BE2C (cell line): ENCODE measurements at regions not wholly inside any gene's neighbourhood (a gene's known extent, or its start where the extent isn't known, plus 50 kb on each side); places are given as distances from the start of the nearest gene placed in this dataset.

ENCODE experiments used
- DNase-seq: peaks from one replicate; pipeline ENCODE4 v3.0.0-alpha.2; 2020
- H3K27me3 ChIP-seq: fragments of 250-450 bp; sonication (Bioruptor Pico); 2 replicates; pipeline ENCODE4 v1.5.1; 2020; ENCODE audit warnings: mild to moderate bottlenecking
- H3K36me3 ChIP-seq: fragments of 250-450 bp; sonication (Bioruptor Pico); 2 replicates; pipeline ENCODE4 v1.5.1; 2020; ENCODE audit warnings: mild to moderate bottlenecking
- H3K4me1 ChIP-seq: fragments of 250-450 bp; sonication (Bioruptor Pico); 2 replicates; pipeline ENCODE4 v1.5.1; 2020
- H3K4me3 ChIP-seq: 2 replicates; pipeline ENCODE4 v1.5.1; 2011; ENCODE audit warnings: low read depth, low read length
- H3K9me3 ChIP-seq: fragments of 250-450 bp; sonication (Bioruptor Pico); 2 replicates; pipeline ENCODE4 v1.5.1; 2020
- TF ChIP-seq, protein P1 (sequence below): IDR thresholded peaks from 2 replicates; pipeline ENCODE4 v1.5.1; 2012; ENCODE audit warnings: mild to moderate bottlenecking, low read depth, low read length

DNA sequence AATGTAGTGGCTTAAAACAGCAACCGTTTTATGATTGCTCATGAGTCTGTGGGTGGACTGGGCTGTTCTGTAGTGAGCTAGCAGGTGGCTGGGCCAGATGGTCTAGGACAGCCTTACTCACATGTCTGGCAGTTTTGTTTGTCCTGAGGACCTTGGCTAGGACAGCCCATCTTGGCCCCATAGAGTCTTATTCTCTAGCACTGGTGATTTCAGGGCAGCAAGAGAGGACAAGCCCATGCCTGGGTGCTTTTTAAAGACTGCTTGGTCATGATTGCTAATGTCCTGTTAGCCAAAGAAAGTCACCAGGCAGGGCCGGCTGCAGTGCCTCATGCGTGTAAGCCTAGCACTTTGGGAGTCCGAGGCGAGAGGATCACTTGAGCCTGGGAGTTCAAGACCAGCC is 139.8 kb downstream of the KATNIP start:
- Histone ChIP-seq H3K4me1 (no peaks in the 10 kb centered on the region), H3K9me3 (no peaks in the 10 kb centered on the region), H3K4me3 (no peak overlapping the region), H3K27me3 (no peaks in the 10 kb centered on the region), H3K36me3 (no peaks in the 10 kb centered on the region)
- TF ChIP-seq, protein P1, sequence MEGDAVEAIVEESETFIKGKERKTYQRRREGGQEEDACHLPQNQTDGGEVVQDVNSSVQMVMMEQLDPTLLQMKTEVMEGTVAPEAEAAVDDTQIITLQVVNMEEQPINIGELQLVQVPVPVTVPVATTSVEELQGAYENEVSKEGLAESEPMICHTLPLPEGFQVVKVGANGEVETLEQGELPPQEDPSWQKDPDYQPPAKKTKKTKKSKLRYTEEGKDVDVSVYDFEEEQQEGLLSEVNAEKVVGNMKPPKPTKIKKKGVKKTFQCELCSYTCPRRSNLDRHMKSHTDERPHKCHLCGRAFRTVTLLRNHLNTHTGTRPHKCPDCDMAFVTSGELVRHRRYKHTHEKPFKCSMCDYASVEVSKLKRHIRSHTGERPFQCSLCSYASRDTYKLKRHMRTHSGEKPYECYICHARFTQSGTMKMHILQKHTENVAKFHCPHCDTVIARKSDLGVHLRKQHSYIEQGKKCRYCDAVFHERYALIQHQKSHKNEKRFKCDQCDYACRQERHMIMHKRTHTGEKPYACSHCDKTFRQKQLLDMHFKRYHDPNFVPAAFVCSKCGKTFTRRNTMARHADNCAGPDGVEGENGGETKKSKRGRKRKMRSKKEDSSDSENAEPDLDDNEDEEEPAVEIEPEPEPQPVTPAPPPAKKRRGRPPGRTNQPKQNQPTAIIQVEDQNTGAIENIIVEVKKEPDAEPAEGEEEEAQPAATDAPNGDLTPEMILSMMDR = no peak
- no peak for DNase-seq

DNA sequence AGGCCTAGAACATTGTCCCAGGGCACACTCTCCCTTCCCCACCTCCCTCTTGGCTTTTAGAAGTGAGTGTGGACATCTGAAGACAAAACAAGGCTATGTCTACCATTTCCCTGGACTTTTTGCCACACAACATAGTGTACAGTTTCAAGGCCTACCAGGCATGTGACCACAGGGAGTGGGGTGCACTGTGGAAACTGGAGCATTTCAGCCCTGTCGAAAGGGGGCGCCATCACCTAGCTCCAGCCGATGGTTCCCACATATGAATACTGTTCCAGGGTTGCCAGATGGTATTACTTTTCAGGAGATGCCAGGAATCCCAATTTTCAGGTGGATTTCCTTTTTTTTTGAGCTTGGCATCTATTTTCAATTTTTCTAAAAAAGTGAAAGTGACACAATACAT is 140.7 kb downstream of the KATNIP start:
- no peak for DNase-seq
- H3K27me3 ChIP-seq = no peaks in the 10 kb centered on the region
- H3K4me1 ChIP-seq = no peaks in the 10 kb centered on the region
- H3K36me3 ChIP-seq = no peaks in the 10 kb centered on the region
- no peak overlapping the region for H3K4me3 ChIP-seq
- TF ChIP-seq, protein P1 = peak; percentile 32
- no peaks in the 10 kb centered on the region for H3K9me3 ChIP-seq

DNA sequence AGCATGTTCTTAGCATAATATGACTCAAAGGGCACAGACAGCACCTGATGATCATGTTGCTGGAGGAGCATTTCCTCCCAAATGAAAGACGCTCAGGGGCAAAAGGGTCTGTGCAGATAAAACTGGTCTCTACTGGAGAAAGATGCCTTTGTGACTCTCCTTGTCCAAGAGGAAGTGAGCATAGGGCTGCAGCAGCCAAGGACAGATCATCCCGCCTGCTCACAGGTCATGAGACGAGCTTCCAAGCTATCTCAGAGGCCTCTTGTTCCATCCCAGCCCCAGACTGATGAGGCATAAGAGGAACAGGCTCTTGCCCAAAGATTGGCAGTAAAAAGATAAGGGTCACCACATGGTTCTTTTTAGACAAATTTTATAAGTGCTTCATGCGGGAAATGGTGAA is 141.8 kb downstream of the KATNIP start:
- TF ChIP-seq, protein P1 = no peak
- Histone ChIP-seq H3K27me3 (no peaks in the 10 kb centered on the region), H3K4me3 (no peak overlapping the region), H3K36me3 (no peaks in the 10 kb centered on the region), H3K4me1 (no peaks in the 10 kb centered on the region), H3K9me3 (no peaks in the 10 kb centered on the region)
- DNase-seq = no peak

DNA sequence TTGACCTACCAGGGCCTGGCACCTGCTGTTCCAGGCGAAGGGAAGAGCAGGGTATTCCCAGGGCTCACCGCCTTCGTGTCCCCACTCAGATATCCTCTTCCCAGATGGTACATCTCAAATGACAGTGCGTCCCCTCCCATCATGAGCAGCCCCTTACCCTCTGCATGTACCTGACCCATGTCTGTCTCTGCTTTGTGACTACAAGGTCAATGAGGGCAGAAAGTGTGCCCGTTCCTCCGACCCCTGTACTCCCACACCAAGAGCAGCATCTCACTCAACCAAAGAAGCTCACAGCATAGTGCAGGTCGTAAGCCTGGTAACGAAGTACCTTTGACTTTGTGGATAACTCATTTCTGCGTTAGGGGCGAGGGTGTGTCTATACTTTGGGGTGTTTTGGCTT is 142.6 kb downstream of the KATNIP start:
- H3K27me3 ChIP-seq = no peaks in the 10 kb centered on the region
- H3K9me3 ChIP-seq = no peaks in the 10 kb centered on the region
- no peaks in the 10 kb centered on the region for H3K4me1 ChIP-seq
- H3K36me3 ChIP-seq = no peaks in the 10 kb centered on the region
- H3K4me3 ChIP-seq = no peak overlapping the region
- no peak for DNase-seq
- TF ChIP-seq, protein P1 = no peak

DNA sequence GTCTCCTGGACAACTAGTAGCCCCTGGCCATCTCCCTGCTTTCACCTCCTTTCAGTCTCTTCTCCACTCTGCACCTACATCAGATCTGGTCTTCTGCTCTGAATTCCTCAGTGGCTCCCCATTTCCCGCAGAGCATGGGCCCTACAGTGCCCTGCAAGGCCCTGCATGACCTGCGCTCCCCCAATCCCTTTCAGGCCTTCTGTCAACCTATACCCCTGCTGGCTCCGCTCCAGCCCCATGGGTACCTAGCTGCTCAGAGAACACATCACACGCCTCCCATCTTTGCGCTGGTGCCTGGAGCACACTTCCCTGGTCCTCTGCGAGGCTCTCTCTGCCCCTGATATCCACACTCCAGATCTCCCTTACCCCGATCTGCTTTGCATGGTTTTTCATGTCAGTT is 145.2 kb downstream of the KATNIP start:
- Histone ChIP-seq H3K4me1 (no peaks in the 10 kb centered on the region), H3K36me3 (no peaks in the 10 kb centered on the region), H3K9me3 (no peaks in the 10 kb centered on the region), H3K4me3 (no peak overlapping the region), H3K27me3 (no peaks in the 10 kb centered on the region)
- TF ChIP-seq, protein P1 = no peak
- no peak for DNase-seq

DNA sequence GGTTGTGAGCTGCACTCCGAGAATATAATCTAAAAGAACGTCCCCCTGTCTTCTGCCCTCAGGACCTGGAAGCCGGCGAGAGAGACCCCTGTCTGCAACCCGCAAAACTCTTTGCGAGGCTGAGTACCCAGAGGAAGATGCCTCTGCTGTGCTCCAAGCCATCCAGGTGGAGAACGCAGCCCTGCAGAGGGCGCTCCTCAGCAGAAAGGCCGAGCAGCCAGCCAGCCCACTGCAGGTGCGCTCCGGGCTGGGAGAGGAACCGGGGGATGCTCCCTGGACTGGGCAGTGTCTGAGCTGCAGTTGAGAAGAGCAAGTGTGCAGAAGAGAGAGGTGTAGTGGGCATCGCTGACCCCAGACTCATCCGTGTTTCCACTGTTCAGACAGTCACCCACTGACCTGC is 148.3 kb downstream of the KATNIP start:
- no peaks in the 10 kb centered on the region for H3K36me3 ChIP-seq
- DNase-seq = peak; percentile 46
- no peaks in the 10 kb centered on the region for H3K9me3 ChIP-seq
- no peak overlapping the region for H3K4me3 ChIP-seq
- H3K4me1 ChIP-seq = no peaks in the 10 kb centered on the region
- H3K27me3 ChIP-seq = no peaks in the 10 kb centered on the region
- TF ChIP-seq, protein P1 = peak; percentile 49
